Stimulated activated CD4-positive, alpha-beta T cell treated with anti-CD3 and anti-CD28 coated beads, TNF-alpha, amount 100 ng/mL, for 48 hours (primary cell): ENCODE measurements at regions not wholly inside any gene's neighbourhood (a gene's known extent, or its start where the extent isn't known, plus 50 kb on each side); places are given as distances from the start of the nearest gene placed in this dataset.

Experiments used
- DNase-seq, 3 donors: peaks; one replicate each; pipeline ENCODE4 v3.0.0-alpha.2; 2020; ENCODE audit warnings: low read depth in 3 of 3

GRCh38 chr10:31145986-31146385 is 114.3 kb upstream of the ZNF438 start:
- no peak for DNase-seq

- no peak for DNase-seq
Measured at GRCh38 chr10:31146491-31147209, 115.0 kb upstream of the ZNF438 start.

- DNase-seq: no peak
Measured at GRCh38 chr10:31147210-31147608, 115.5 kb upstream of the ZNF438 start.

GRCh38 chr10:31148951-31149350 is 117.3 kb upstream of the ZNF438 start:
- no peak for DNase-seq

- no peak for DNase-seq
Measured at GRCh38 chr10:31149835-31150512, 118.3 kb upstream of the ZNF438 start.

GRCh38 chr10:31151301-31151700 is 119.6 kb upstream of the ZNF438 start:
- no peak for DNase-seq

GRCh38 chr10:31152421-31153135 is 120.9 kb upstream of the ZNF438 start:
- DNase-seq: no peak

- no peak for DNase-seq
Measured at GRCh38 chr10:31153161-31153560, 121.5 kb upstream of the ZNF438 start.

- DNase-seq: no peak
Measured at GRCh38 chr10:31153692-31154091, 122.0 kb upstream of the ZNF438 start.

GRCh38 chr10:31154996-31155395 is 123.3 kb upstream of the ZNF438 start:
- DNase-seq: no peak

- DNase-seq: no peak
Measured at GRCh38 chr10:31157123-31158010, 125.7 kb upstream of the ZNF438 start.

GRCh38 chr10:31158011-31158658 is 126.5 kb upstream of the ZNF438 start:
- no peak for DNase-seq

GRCh38 chr10:31166606-31167005 is 134.9 kb upstream of the ZNF438 start:
- DNase-seq: no peak

- no peak for DNase-seq
Measured at GRCh38 chr10:31170636-31171035, 139.0 kb upstream of the ZNF438 start.

- DNase-seq: no peak
Measured at GRCh38 chr10:31171402-31172083, 139.9 kb upstream of the ZNF438 start.

- no peak for DNase-seq
Measured at GRCh38 chr10:31172925-31173324, 141.3 kb upstream of the ZNF438 start.

GRCh38 chr10:31173752-31174151 is 142.1 kb upstream of the ZNF438 start:
- no peak for DNase-seq

GRCh38 chr10:31179091-31179680 is 139.8 kb upstream of the ZEB1 start:
- DNase-seq: no peak

- no peak for DNase-seq
Measured at GRCh38 chr10:31186225-31187000, 132.6 kb upstream of the ZEB1 start.

GRCh38 chr10:31187182-31187581 is 131.8 kb upstream of the ZEB1 start:
- no peak for DNase-seq
